Colonic mucosa (tissue), 4 donors: ENCODE measurements at regions not wholly inside any gene's neighbourhood (a gene's known extent, or its start where the extent isn't known, plus 50 kb on each side); places are given as distances from the start of the nearest gene placed in this dataset.
A peak's percentile ranks its signal among the peaks of the same experiment; 100 is the strongest.

Experiments used
- DNase-seq: peaks from one replicate; pipeline ENCODE4 v3.0.0-alpha.2; 2020
- H3K27ac ChIP-seq: fragments of 200-600 bp; one replicate; pipeline ENCODE4 v1.8.0; 2021
- H3K27me3 ChIP-seq: fragments of 200-600 bp; one replicate; pipeline ENCODE4 v1.8.0; 2021
- H3K36me3 ChIP-seq: fragments of 200-600 bp; one replicate; pipeline ENCODE4 v1.8.0; 2021
- H3K4me1 ChIP-seq: fragments of 200-600 bp; one replicate; pipeline ENCODE4 v1.8.0; 2021; ENCODE audit warnings: mild to moderate bottlenecking
- H3K4me3 ChIP-seq: fragments of 200-600 bp; one replicate; pipeline ENCODE4 v1.8.0; 2021
- H3K9ac ChIP-seq, 2 donors: one replicate each; pipeline ENCODE4 v1.7.0; 2013; ENCODE audit warnings: control low read depth in 2 of 2, low read depth in 2 of 2, low read length in 2 of 2
- H3K9me3 ChIP-seq: fragments of 200-600 bp; one replicate; pipeline ENCODE4 v1.8.0; 2021
- intact Hi-C: fragments of 100-400 bp; cut with DNase I; formaldehyde crosslinking; loops from one replicate; pipeline ENCODE4 v1.14.1; 2022
- TF ChIP-seq, protein P1 (sequence below): fragments of 200-600 bp; IDR thresholded peaks from one replicate; pipeline ENCODE4 v1.8.0; 2022; ENCODE audit warnings: antibody characterized with exemption, mild to moderate bottlenecking
- donor health status: healthy.
- donor health status: DM: no; HTN: no; CAD: no.
- donor health status: DM: no; HTN: no; CAD: no.

GRCh38 chr2:105652014-105652796 lies 92.5 kb upstream of the NCK2 start:
- Histone ChIP-seq H3K4me1 (peaks cover 9% of the 10 kb centered on the region), H3K27me3 (no peaks in the 10 kb centered on the region), H3K27ac (no peak overlapping the region), H3K36me3 (no peaks in the 10 kb centered on the region), H3K9me3 (no peaks in the 10 kb centered on the region), H3K4me3 (no peak overlapping the region), H3K9ac (peak overlapping the region in 1 of 2 donors; percentile 46)
- intact Hi-C loops: no loop called here
- TF ChIP-seq, protein P1, sequence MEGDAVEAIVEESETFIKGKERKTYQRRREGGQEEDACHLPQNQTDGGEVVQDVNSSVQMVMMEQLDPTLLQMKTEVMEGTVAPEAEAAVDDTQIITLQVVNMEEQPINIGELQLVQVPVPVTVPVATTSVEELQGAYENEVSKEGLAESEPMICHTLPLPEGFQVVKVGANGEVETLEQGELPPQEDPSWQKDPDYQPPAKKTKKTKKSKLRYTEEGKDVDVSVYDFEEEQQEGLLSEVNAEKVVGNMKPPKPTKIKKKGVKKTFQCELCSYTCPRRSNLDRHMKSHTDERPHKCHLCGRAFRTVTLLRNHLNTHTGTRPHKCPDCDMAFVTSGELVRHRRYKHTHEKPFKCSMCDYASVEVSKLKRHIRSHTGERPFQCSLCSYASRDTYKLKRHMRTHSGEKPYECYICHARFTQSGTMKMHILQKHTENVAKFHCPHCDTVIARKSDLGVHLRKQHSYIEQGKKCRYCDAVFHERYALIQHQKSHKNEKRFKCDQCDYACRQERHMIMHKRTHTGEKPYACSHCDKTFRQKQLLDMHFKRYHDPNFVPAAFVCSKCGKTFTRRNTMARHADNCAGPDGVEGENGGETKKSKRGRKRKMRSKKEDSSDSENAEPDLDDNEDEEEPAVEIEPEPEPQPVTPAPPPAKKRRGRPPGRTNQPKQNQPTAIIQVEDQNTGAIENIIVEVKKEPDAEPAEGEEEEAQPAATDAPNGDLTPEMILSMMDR: no peak
- DNase-seq: peak; percentile 76

- intact Hi-C loops: no loop called here
- H3K36me3 ChIP-seq: no peaks in the 10 kb centered on the region
- no peaks in the 10 kb centered on the region for H3K27me3 ChIP-seq
- no peak overlapping the region for H3K9ac ChIP-seq
- no peak for DNase-seq
- TF ChIP-seq, protein P1: no peak
- no peak overlapping the region for H3K27ac ChIP-seq
- no peak overlapping the region for H3K4me3 ChIP-seq
- H3K4me1 ChIP-seq: peaks cover 9% of the 10 kb centered on the region
- no peaks in the 10 kb centered on the region for H3K9me3 ChIP-seq
These were observed 95.2 kb upstream of the NCK2 start for GRCh38 chr2:105649534-105649933.

- no peak overlapping the region for H3K27ac ChIP-seq
- peaks cover 9% of the 10 kb centered on the region for H3K4me1 ChIP-seq
- TF ChIP-seq, protein P1: no peak
- H3K36me3 ChIP-seq: no peaks in the 10 kb centered on the region
- intact Hi-C loops: no loop called here
- H3K9ac ChIP-seq: no peak overlapping the region
- no peaks in the 10 kb centered on the region for H3K27me3 ChIP-seq
- DNase-seq: no peak
- H3K9me3 ChIP-seq: no peaks in the 10 kb centered on the region
- no peak overlapping the region for H3K4me3 ChIP-seq
These were observed 97.0 kb upstream of the NCK2 start for GRCh38 chr2:105647731-105648130.

- intact Hi-C loops: no loop called here
These were observed 98.0 kb upstream of the NCK2 start for GRCh38 chr2:105646774-105647076.

GRCh38 chr2:105645938-105646773 lies 98.6 kb upstream of the NCK2 start:
- no peak for DNase-seq
- no peaks in the 10 kb centered on the region for H3K9me3 ChIP-seq

More at GRCh38 chr2:105646774-105647076, 98.0 kb upstream of the NCK2 start:
- H3K27ac ChIP-seq: no peak overlapping the region
- no peaks in the 10 kb centered on the region for H3K9me3 ChIP-seq
- H3K4me1 ChIP-seq: peaks cover under 1% of the 10 kb centered on the region
- no peak overlapping the region for H3K4me3 ChIP-seq
- TF ChIP-seq, protein P1: no peak
- H3K9ac ChIP-seq: no peak overlapping the region
- no peaks in the 10 kb centered on the region for H3K36me3 ChIP-seq
- H3K27me3 ChIP-seq: no peaks in the 10 kb centered on the region
- DNase-seq: no peak

More at GRCh38 chr2:105645938-105646773, 98.6 kb upstream of the NCK2 start:
- Histone ChIP-seq H3K4me1 (no peaks in the 10 kb centered on the region), H3K4me3 (no peak overlapping the region), H3K36me3 (no peaks in the 10 kb centered on the region), H3K27ac (no peak overlapping the region), H3K9ac (no peak overlapping the region), H3K27me3 (no peaks in the 10 kb centered on the region)
- intact Hi-C loops: no loop called here
- TF ChIP-seq, protein P1: no peak
